ENCODE measurements at regions not wholly inside any gene's neighbourhood (a gene's known extent, or its start where the extent isn't known, plus 50 kb on each side); places are given as distances from the start of the nearest gene placed in this dataset.

- TF ChIP-seq, protein P1, sequence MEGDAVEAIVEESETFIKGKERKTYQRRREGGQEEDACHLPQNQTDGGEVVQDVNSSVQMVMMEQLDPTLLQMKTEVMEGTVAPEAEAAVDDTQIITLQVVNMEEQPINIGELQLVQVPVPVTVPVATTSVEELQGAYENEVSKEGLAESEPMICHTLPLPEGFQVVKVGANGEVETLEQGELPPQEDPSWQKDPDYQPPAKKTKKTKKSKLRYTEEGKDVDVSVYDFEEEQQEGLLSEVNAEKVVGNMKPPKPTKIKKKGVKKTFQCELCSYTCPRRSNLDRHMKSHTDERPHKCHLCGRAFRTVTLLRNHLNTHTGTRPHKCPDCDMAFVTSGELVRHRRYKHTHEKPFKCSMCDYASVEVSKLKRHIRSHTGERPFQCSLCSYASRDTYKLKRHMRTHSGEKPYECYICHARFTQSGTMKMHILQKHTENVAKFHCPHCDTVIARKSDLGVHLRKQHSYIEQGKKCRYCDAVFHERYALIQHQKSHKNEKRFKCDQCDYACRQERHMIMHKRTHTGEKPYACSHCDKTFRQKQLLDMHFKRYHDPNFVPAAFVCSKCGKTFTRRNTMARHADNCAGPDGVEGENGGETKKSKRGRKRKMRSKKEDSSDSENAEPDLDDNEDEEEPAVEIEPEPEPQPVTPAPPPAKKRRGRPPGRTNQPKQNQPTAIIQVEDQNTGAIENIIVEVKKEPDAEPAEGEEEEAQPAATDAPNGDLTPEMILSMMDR (IDR thresholded peaks at IDR 0.05), result no peak
- DNase-seq, result no peak
- Mint-ChIP-seq H3K9me3 (no peaks in the 10 kb centered on the region), H3K27ac (no peak overlapping the region), H3K4me3 (no peak overlapping the region), H3K36me3 (ENCODE audit: low read depth) (no peaks in the 10 kb centered on the region), H3K27me3 (ENCODE audit: low read depth, poor library complexity) (peaks cover 10% of the 10 kb centered on the region), H3K4me1 (peaks cover 36% of the 10 kb centered on the region)
Observed at GRCh38 chr2:16194096-16194390, 253.7 kb downstream of the MYCN start.

GRCh38 chr2:16192416-16193216 lies 252.3 kb downstream of the MYCN start:
- Mint-ChIP-seq H3K36me3 (ENCODE audit: low read depth) (no peaks in the 10 kb centered on the region), H3K4me1 (peaks cover 47% of the 10 kb centered on the region), H3K4me3 (no peak overlapping the region), H3K27ac (no peak overlapping the region), H3K9me3 (no peaks in the 10 kb centered on the region), H3K27me3 (ENCODE audit: low read depth, poor library complexity) (peaks cover 10% of the 10 kb centered on the region)
- no peak for DNase-seq
- TF ChIP-seq, protein P1 (IDR thresholded peaks at IDR 0.05), result no peak

DNA sequence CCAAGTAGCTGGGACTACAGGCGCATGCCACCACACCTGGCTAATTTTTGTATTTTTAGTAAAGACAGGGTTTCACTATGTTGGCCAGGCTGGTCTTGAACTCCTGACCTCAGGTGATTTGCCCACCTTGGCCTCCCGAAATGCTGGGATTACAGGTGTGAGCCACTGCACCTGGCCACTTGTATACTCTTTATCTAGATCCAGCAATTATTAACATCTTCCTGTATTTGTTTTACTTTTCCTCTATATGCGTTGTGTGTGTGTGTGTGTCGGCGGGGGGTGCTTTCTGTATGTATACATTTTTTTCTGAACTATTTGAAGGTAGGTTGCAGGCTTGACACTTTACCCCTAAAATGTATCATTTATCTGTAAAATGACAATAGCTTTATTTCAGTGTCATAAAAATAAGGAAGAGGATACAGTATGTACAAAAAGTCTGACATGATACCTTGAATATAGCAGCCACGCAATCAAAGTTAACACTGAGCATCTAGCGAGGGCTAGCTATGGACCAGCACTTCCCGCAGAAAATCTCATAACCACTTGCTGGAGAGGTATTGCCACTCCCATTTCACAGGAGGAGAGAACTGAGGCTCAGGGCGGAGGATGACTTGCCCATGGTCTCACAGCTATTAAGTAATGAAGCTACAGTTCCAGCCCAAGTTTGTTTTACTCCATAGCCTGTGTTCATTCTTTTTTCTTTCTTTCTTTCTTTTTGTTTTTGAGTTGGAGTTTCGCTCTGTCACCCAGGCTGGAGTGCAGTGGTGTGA lies 251.3 kb downstream of the MYCN start:
- Mint-ChIP-seq H3K9me3 (no peaks in the 10 kb centered on the region), H3K27me3 (ENCODE audit: low read depth, poor library complexity) (peaks cover 10% of the 10 kb centered on the region), H3K36me3 (ENCODE audit: low read depth) (no peaks in the 10 kb centered on the region), H3K4me1 (peaks cover 45% of the 10 kb centered on the region), H3K27ac (no peak overlapping the region), H3K4me3 (no peak overlapping the region)
- TF ChIP-seq, protein P1 (IDR thresholded peaks at IDR 0.05), result no peak
- DNase-seq, result no peak

DNA sequence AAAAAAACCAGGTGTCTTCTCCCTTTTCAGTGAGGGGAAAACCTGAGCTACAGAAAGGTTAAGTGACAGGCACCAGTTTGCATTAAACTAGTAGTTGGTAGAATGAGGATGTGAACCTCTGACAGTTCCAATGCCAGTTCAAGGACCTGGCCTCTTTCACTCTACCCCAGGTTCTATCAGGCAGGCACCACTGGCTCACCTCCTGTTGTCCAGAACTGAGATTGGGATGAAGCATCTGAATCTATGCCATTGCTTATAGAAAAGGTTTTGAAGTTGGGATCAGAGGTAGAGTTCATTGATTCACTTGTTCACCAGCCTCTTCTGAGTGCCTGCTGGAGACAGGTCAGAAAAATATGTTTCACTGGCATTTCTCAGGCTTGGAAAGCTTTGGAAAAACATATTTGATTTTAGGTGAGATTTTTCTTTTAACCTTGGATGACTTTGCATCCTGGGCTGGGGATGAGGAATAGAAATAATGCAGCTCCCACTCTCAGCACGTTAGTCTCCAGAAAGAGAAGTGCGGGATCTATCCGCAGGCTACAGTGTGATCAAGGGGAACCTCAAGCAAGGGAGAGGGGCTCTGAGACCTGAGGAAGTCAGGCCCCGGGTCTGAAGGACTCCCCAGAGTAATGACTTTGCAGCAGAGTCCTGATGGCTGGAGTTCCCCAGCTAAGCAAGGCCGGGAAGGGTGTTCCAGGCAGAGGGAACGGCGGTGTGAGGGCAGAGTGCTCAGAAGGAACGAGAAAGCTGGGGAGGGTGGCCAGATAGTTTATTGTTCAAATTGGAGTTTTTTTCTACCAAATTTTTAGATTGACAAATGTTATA lies 250.3 kb downstream of the MYCN start:
- TF ChIP-seq, protein P1 (IDR thresholded peaks at IDR 0.05), result no peak
- no peaks in the 10 kb centered on the region for H3K36me3 Mint-ChIP-seq (ENCODE audit: low read depth)
- no peaks in the 10 kb centered on the region for H3K9me3 Mint-ChIP-seq
- H3K4me1 Mint-ChIP-seq, result peaks cover 48% of the 10 kb centered on the region
- H3K4me3 Mint-ChIP-seq, result no peak overlapping the region
- H3K27ac Mint-ChIP-seq, result no peak overlapping the region
- DNase-seq, result no peak
- H3K27me3 Mint-ChIP-seq (ENCODE audit: low read depth, poor library complexity), result peaks cover 10% of the 10 kb centered on the region

- peaks cover 6% of the 10 kb centered on the region for H3K27me3 Mint-ChIP-seq (ENCODE audit: low read depth, poor library complexity)
- TF ChIP-seq, protein P1 (IDR thresholded peaks at IDR 0.05), result no peak
- no peaks in the 10 kb centered on the region for H3K9me3 Mint-ChIP-seq
- no peak overlapping the region for H3K27ac Mint-ChIP-seq
- DNase-seq, result no peak
- no peaks in the 10 kb centered on the region for H3K36me3 Mint-ChIP-seq (ENCODE audit: low read depth)
- H3K4me3 Mint-ChIP-seq, result no peak overlapping the region
- H3K4me1 Mint-ChIP-seq, result peaks cover 47% of the 10 kb centered on the region
Observed at GRCh38 chr2:16189836-16190160, 249.4 kb downstream of the MYCN start.

Measured in nephron progenitor cell (in vitro differentiated cells).